ENCODE measurements at regions not wholly inside any gene's neighbourhood (a gene's known extent, or its start where the extent isn't known, plus 50 kb on each side); places are given as distances from the start of the nearest gene placed in this dataset.

GRCh38 chr7:12785473-12785872, 98.0 kb downstream of the ARL4A start:
- no peak for DNase-seq

GRCh38 chr7:12786494-12786893, 99.1 kb downstream of the ARL4A start:
- DNase-seq = no peak

GRCh38 chr7:12788171-12788570, 100.7 kb downstream of the ARL4A start:
- no peak for DNase-seq

GRCh38 chr7:12788591-12788990, 101.2 kb downstream of the ARL4A start:
- DNase-seq = no peak

- DNase-seq = no peak
Measured at GRCh38 chr7:12794722-12795302, 107.4 kb downstream of the ARL4A start.

GRCh38 chr7:12796397-12797127, 109.1 kb downstream of the ARL4A start:
- no peak for DNase-seq

- DNase-seq = no peak
Measured at GRCh38 chr7:12800486-12800885, 113.1 kb downstream of the ARL4A start.

GRCh38 chr7:12801107-12801506, 113.7 kb downstream of the ARL4A start:
- DNase-seq = no peak

- DNase-seq = no peak
Measured at GRCh38 chr7:12802070-12802469, 114.6 kb downstream of the ARL4A start.

- DNase-seq = no peak
Measured at GRCh38 chr7:12803542-12803941, 116.1 kb downstream of the ARL4A start.

- no peak for DNase-seq
Measured at GRCh38 chr7:12805518-12805928, 118.1 kb downstream of the ARL4A start.

- DNase-seq = no peak
Measured at GRCh38 chr7:12805957-12806356, 118.5 kb downstream of the ARL4A start.

GRCh38 chr7:12809476-12809875, 122.0 kb downstream of the ARL4A start:
- no peak for DNase-seq

GRCh38 chr7:12812111-12812510, 124.7 kb downstream of the ARL4A start:
- DNase-seq = no peak

GRCh38 chr7:12814107-12814506, 126.7 kb downstream of the ARL4A start:
- DNase-seq = no peak

GRCh38 chr7:12814828-12815227, 127.4 kb downstream of the ARL4A start:
- DNase-seq = no peak

GRCh38 chr7:12815426-12815825, 128.0 kb downstream of the ARL4A start:
- DNase-seq = no peak

GRCh38 chr7:12815871-12816270, 128.4 kb downstream of the ARL4A start:
- no peak for DNase-seq

- DNase-seq = no peak
Measured at GRCh38 chr7:12820777-12821176, 133.3 kb downstream of the ARL4A start.

- DNase-seq = no peak
Measured at GRCh38 chr7:12821746-12822145, 134.3 kb downstream of the ARL4A start.

GRCh38 chr7:12826079-12826478, 138.6 kb downstream of the ARL4A start:
- DNase-seq = no peak

- no peak for DNase-seq
Measured at GRCh38 chr7:12827219-12827821, 139.9 kb downstream of the ARL4A start.

- DNase-seq = no peak
Measured at GRCh38 chr7:12827920-12828319, 140.5 kb downstream of the ARL4A start.

- DNase-seq = no peak
Measured at GRCh38 chr7:12831024-12831423, 143.6 kb downstream of the ARL4A start.

Data from CD4-positive, alpha-beta T cell treated with Interleukin-6 for 4 hours (primary cell).